ENCODE measurements at regions not wholly inside any gene's neighbourhood (a gene's known extent, or its start where the extent isn't known, plus 50 kb on each side); places are given as distances from the start of the nearest gene placed in this dataset.

- DNase-seq (ENCODE audit: low read depth in 2 of 2): no peak
These were observed 59.8 kb downstream of the MRM1 start for GRCh38 chr17:36661047-36661666.

DNA sequence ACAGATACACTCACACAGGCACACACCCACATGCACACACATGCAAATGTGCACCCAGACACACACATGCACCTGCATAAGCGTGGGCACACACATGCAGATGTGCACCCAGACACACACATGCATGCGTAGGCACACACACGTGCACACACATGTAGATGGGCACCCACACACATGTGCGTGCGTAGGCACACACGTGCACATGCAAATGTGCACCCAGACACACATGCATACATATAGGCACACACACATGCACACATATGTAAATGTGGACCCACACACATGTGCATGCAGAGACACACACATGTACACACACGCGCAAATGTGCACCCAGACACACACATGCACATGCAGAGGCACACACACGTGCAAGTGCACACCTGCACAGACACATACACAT lies 60.3 kb downstream of the MRM1 start:
- no peak for DNase-seq (ENCODE audit: low read depth in 2 of 2)

- no peak for DNase-seq (ENCODE audit: low read depth in 2 of 2)
These were observed 64.0 kb downstream of the MRM1 start for GRCh38 chr17:36665417-36665816.

GRCh38 chr17:36667922-36668321 lies 66.5 kb downstream of the MRM1 start:
- DNase-seq (ENCODE audit: low read depth in 2 of 2): no peak

DNA sequence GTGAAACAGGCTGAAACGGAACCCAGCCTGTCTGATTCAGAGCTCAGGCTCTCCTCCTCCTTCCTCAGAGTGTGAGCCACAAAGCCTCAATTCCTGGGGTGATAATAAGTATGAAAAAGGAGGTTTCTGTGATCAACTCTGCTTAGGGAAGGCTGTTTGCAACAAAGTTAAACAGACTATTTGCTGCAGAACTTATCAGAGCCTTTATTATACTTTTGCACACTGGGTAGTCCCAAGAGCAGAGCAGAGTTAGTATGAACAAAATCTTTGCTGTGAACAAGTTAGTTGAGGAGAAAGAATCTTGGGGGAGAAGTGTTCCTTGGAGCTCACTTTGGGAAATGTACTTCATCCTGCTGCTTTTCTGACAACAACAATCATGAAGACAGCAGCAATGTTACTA lies 67.4 kb downstream of the MRM1 start:
- DNase-seq (ENCODE audit: low read depth in 2 of 2): no peak

GRCh38 chr17:36671144-36671543 lies 69.8 kb downstream of the MRM1 start:
- no peak for DNase-seq (ENCODE audit: low read depth in 2 of 2)

DNA sequence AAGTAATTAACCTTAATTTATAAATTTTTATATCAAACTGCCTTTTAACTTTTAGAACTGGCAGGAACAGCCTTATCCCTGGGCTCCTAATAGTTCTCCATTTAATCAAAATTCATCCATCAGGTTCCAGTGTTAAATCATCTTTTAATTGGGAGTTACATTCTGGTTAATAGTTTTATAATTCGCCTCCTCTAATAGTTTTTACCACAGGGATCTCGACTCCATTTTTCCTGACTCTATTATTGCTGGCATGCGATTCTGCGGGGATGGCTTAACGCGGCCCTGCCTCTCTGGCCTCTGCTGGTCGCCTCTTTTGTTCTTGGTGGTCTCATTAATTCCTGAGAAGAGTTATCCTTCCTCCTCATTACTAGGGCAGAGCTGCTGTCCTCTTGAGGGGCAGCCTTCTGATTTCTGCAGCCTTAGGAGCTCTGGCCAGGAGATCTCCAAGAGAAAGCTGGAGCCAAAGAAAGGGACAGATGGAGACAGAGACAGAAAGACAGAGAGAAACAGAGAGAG lies 71.1 kb downstream of the MRM1 start:
- no peak for DNase-seq (ENCODE audit: low read depth in 2 of 2)

GRCh38 chr17:36673068-36673467 lies 71.7 kb downstream of the MRM1 start:
- no peak for DNase-seq (ENCODE audit: low read depth in 2 of 2)

GRCh38 chr17:36673637-36674277 lies 72.4 kb downstream of the MRM1 start:
- DNase-seq (ENCODE audit: low read depth in 2 of 2): no peak

- no peak for DNase-seq (ENCODE audit: low read depth in 2 of 2)
These were observed 72.9 kb downstream of the MRM1 start for GRCh38 chr17:36674278-36674650.

GRCh38 chr17:36675250-36675649 lies 73.9 kb downstream of the MRM1 start:
- no peak for DNase-seq (ENCODE audit: low read depth in 2 of 2)

DNA sequence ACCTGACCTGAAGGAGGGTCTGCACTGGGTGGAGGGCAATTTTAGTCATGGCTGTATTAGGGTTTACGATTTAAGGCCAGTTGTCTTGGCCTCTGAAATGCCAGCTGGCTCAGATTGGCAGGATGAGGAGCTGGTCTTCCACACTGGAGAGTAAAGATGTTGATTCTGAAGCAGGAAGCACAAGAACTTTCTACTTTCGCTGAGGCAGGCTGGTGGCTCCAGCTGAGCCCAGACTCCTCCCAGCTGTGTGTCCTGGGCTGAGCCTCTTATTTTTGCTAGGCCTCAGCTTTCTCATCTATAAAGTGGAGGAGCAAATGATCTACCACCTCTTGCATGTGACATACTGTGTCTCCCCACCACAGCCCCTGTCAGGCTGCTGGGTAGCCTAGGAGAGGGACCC lies 74.4 kb downstream of the MRM1 start:
- no peak for DNase-seq (ENCODE audit: low read depth in 2 of 2)

GRCh38 chr17:36679815-36680467 lies 78.6 kb downstream of the MRM1 start:
- DNase-seq (ENCODE audit: low read depth in 2 of 2): no peak

GRCh38 chr17:36680701-36681202 lies 79.4 kb downstream of the MRM1 start:
- no peak for DNase-seq (ENCODE audit: low read depth in 2 of 2)

GRCh38 chr17:36682773-36683172 lies 81.4 kb downstream of the MRM1 start:
- no peak for DNase-seq (ENCODE audit: low read depth in 2 of 2)

- no peak for DNase-seq (ENCODE audit: low read depth in 2 of 2)
These were observed 82.0 kb downstream of the MRM1 start for GRCh38 chr17:36683387-36683786.

DNA sequence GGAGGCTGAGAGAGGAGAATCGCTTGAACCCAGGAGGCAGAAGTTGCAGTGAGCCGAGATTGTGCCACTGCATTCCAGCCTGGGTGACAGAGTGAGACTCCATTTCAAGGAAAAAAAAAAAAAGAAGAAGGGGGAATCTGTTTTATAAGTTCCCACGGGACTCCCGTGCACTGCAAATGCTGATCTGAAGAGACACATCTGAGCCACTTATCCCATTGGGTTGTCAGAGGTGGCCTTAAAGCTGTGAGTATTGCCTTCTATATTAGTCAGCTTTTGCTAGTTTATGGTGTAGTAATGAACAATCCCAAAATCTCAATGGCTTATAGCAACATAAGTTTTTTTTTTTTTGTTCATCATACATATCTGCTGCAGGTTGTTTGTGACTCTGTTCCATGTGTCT lies 82.8 kb downstream of the MRM1 start:
- DNase-seq (ENCODE audit: low read depth in 2 of 2): no peak

DNA sequence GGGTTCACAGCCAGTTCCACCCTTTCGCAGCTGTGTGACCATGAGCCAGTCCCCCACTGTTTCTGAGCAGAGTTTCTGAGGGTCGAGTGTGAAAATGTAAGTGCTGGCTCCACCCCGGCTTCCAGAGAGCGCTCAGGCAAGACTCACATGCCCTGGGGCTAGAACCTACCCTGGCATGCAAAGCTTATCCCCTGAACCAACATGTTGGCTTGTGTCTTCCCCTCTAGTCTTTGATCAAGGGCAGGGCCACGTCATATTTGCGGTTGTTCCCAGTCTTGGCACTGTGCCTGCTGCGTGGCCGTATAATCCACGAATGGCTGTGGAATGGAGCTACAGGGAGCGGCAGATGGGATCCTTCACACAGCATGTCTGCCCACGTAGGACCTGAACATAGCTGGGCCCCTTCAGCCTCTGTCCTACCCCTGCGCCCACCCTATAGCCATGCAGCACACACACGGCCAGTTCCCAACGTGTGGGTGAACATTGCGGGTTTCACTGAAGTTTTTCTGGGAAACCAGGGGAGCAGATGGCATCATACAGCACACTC lies 84.8 kb downstream of the MRM1 start:
- DNase-seq (ENCODE audit: low read depth in 2 of 2): no peak

DNA sequence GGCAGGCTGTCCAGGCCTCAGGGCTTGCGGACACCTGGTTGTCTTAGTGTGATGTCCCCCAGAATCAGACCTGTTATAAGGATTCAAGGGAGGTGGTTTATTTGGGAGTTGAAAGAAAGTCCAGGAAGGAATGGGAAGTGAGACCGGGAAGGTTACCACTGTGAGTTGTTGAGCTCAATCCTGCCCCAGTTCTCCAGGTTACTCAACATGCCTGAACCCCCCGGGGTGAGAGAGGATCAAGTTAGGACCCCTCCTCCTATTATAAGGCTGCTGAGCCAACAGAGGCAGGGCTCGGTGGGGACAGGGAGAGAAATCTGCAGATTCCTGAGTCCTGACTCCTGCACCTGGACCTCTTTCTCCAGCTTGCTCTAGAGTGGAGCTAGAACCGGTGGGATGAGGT lies 86.4 kb downstream of the MRM1 start:
- no peak for DNase-seq (ENCODE audit: low read depth in 2 of 2)

DNA sequence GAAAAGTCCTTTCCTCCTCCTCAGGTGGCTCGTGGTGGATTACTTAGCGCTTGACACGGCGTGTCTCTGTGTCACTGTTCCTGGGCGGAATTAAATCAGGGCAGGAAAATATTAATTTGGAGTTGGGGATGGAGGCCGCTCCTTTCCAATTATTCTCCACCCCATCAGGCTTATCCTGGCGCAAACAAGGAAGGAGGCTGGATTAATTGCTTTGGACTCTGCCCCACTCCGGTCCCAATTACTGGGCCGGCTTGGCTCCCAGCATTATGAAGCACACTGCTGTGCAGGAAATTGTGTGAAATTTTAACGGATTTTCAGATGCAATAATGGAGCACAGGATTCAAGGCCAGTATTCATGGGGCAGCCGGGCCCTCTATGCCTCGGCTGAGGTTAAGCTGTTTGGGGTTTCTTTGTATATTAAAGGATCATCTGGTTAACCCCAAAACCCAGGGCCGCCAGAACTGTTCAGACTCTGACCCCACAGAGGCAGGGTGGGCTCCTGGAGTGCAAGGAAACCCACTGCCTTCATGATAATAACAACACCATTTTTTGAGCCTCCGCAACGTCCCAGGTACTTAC lies 87.8 kb downstream of the MRM1 start:
- DNase-seq (ENCODE audit: low read depth in 2 of 2): no peak

DNA sequence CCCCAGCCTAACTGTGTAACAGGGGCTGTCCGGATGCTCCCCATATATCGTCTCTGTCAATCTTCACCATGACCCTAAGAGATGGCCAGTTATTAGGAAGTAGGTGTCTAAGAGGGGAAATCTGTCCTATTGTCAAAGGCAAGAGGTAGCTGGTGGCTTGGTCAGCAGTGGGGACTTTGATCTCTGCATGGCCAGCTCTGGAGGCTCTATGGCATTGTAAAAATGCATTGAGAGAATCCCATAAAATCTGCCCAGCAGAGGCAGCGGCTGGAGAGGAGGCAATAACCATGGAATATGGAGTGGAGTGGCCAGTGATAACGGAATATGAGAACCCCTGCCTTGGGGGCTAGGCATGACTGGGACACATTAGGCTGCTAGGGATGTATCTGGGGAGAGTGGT lies 88.8 kb downstream of the MRM1 start:
- no peak for DNase-seq (ENCODE audit: low read depth in 2 of 2)

- no peak for DNase-seq (ENCODE audit: low read depth in 2 of 2)
These were observed 90.2 kb downstream of the MRM1 start for GRCh38 chr17:36691606-36692005.
